ENCODE measurements at regions not wholly inside any gene's neighbourhood (a gene's known extent, or its start where the extent isn't known, plus 50 kb on each side); places are given as distances from the start of the nearest gene placed in this dataset.
A peak's percentile ranks its signal among the peaks of the same experiment; 100 is the strongest.

DNA sequence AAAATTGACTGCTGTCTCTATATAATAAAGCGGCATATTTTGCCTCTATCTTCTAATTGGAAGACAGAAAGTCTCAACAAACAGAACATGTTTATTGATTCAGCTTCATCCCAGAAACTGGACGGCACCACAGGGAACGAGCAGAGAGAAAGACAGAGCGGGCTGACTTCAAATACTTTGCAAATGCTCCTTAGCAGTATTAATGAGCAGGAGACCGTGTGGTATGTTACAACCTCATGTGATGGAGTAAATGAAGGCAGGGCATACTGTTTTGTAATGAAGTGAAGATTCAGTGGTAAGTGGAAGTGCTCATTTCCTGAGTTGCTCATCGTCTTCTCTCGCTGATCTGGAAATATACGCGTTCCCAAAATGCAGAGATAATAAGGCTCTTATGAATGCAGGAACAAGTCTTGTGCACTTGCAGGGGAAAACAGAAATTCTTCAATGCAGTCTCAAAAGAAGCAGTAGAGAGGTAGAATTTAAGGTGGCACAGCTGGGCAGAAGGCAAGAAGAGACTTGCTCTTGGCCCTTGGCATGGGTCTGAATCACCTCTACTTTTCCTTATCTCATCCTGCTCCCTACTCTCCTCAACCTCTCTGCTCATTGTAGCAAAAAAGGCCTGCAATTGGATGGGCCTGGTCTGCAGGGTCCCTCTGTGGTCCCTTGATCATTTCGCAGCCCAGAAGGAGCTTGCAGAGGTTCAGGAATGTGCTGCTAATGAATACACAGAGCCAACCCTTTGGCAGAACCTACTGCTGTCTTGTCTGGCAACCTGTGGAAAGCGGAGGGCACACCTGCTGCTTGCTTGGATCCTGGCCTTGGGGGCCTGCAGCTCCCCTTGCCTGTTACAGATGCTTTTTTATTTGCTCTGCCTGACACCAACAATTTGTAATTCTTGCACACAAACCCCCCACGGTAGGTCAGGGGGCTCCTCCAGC lies 604.9 kb upstream of the CFAP20DC start:
- Mint-ChIP-seq H3K9me3 (peaks cover 11% of the 10 kb centered on the region), H3K36me3 (ENCODE audit: low read depth) (peaks cover 3% of the 10 kb centered on the region; the same call in 2 of the 3 replicates), H3K27ac (no peak overlapping the region), H3K4me3 (no peak overlapping the region), H3K4me1 (no peaks in the 10 kb centered on the region), H3K27me3 (ENCODE audit: insufficient read depth, low read depth, poor library complexity) (peaks cover 3% of the 10 kb centered on the region)
- TF ChIP-seq, protein P1, sequence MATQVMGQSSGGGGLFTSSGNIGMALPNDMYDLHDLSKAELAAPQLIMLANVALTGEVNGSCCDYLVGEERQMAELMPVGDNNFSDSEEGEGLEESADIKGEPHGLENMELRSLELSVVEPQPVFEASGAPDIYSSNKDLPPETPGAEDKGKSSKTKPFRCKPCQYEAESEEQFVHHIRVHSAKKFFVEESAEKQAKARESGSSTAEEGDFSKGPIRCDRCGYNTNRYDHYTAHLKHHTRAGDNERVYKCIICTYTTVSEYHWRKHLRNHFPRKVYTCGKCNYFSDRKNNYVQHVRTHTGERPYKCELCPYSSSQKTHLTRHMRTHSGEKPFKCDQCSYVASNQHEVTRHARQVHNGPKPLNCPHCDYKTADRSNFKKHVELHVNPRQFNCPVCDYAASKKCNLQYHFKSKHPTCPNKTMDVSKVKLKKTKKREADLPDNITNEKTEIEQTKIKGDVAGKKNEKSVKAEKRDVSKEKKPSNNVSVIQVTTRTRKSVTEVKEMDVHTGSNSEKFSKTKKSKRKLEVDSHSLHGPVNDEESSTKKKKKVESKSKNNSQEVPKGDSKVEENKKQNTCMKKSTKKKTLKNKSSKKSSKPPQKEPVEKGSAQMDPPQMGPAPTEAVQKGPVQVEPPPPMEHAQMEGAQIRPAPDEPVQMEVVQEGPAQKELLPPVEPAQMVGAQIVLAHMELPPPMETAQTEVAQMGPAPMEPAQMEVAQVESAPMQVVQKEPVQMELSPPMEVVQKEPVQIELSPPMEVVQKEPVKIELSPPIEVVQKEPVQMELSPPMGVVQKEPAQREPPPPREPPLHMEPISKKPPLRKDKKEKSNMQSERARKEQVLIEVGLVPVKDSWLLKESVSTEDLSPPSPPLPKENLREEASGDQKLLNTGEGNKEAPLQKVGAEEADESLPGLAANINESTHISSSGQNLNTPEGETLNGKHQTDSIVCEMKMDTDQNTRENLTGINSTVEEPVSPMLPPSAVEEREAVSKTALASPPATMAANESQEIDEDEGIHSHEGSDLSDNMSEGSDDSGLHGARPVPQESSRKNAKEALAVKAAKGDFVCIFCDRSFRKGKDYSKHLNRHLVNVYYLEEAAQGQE (IDR thresholded peaks at IDR 0.05; ENCODE audit: unreplicated experiment) = no peak
- TF ChIP-seq POLR2AphosphoS5 (IDR thresholded peaks at IDR 0.05; ENCODE audit: low read depth) = no peak
- no peak for TF ChIP-seq ZNF331 (CRISPR knock-in tag; IDR thresholded peaks at IDR 0.05; ENCODE audit: low read depth)
- TF ChIP-seq, protein P2, sequence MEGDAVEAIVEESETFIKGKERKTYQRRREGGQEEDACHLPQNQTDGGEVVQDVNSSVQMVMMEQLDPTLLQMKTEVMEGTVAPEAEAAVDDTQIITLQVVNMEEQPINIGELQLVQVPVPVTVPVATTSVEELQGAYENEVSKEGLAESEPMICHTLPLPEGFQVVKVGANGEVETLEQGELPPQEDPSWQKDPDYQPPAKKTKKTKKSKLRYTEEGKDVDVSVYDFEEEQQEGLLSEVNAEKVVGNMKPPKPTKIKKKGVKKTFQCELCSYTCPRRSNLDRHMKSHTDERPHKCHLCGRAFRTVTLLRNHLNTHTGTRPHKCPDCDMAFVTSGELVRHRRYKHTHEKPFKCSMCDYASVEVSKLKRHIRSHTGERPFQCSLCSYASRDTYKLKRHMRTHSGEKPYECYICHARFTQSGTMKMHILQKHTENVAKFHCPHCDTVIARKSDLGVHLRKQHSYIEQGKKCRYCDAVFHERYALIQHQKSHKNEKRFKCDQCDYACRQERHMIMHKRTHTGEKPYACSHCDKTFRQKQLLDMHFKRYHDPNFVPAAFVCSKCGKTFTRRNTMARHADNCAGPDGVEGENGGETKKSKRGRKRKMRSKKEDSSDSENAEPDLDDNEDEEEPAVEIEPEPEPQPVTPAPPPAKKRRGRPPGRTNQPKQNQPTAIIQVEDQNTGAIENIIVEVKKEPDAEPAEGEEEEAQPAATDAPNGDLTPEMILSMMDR (conservative IDR thresholded peaks at IDR 0.05; ENCODE audit: low read depth in 2 of 2) = no peak
- no peak for TF ChIP-seq EZH2phosphoT487 (IDR thresholded peaks at IDR 0.05; ENCODE audit: unreplicated experiment)
- no peak for TF ChIP-seq CREB1 (CRISPR knock-in tag; IDR thresholded peaks at IDR 0.05; ENCODE audit: low read depth)
- TF ChIP-seq ZNF462 (CRISPR knock-in tag; IDR thresholded peaks at IDR 0.05) = no peak
- no peak for TF ChIP-seq JUNB (IDR thresholded peaks at IDR 0.05; ENCODE audit: unreplicated experiment)
- no peak for TF ChIP-seq NANOG (IDR thresholded peaks at IDR 0.05; ENCODE audit: borderline replicate concordance)
- no peak for TF ChIP-seq ZNF114 (CRISPR knock-in tag; IDR thresholded peaks at IDR 0.05)
- no peak overlapping the region for H3K4me3 ChIP-seq
- H3K79me2 ChIP-seq (replicated peaks; ENCODE audit: insufficient read depth) = no peaks in the 10 kb centered on the region
- H4K20me1 ChIP-seq (replicated peaks; ENCODE audit: insufficient read depth) = no peaks in the 10 kb centered on the region
- no peaks in the 10 kb centered on the region for H3F3A ChIP-seq (replicated peaks; ENCODE audit: low read depth)
- H3K27ac ChIP-seq (ENCODE audit: low read depth) = no peak overlapping the region
- DNase-seq (ENCODE audit: low spot score) (no peak), ATAC-seq (peak; percentile 35; the same call in 2 of the 3 replicates)
- no peaks in the 10 kb centered on the region for H3K36me3 ChIP-seq (ENCODE audit: insufficient read depth)
- H3K4me1 ChIP-seq (ENCODE audit: insufficient read depth) = no peaks in the 10 kb centered on the region
- H3K9me2 ChIP-seq (ENCODE audit: insufficient read depth) = 0 out of 2 replicates have a peak, but pooled peaks cover 6% of the 10 kb centered on the region
- H2AFZ ChIP-seq = peak overlapping the region; percentile 64; the same call in 1 of the 2 replicates
- no peaks in the 10 kb centered on the region for H3K27me3 ChIP-seq (ENCODE audit: insufficient read depth)
- H3K4me2 ChIP-seq = no peak overlapping the region
